Liver (tissue), 3 donors: ENCODE measurements at regions not wholly inside any gene's neighbourhood (a gene's known extent, or its start where the extent isn't known, plus 50 kb on each side); places are given as distances from the start of the nearest gene placed in this dataset.

Source experiments
- ATF3 ChIP-seq: IDR thresholded peaks from 2 replicates; pipeline ENCODE4 v1.6.1; 2016; ENCODE audit warnings: antibody characterized with exemption
- CTCF ChIP-seq: fragments of 150-350 bp; IDR thresholded peaks from 2 replicates; pipeline ENCODE4 v1.5.1; 2017; ENCODE audit warnings: improper control_type of control experiment, low read depth, low read length; ENCODE audit not compliant: missing input control
- FOXA2 ChIP-seq: IDR thresholded peaks from 2 replicates; pipeline ENCODE4 v1.6.1; 2016; ENCODE audit warnings: antibody characterized with exemption
- GABPA ChIP-seq, 2 donors: IDR thresholded peaks in 1 of 2; conservative IDR thresholded peaks in 1 of 2; 2 replicates each; pipeline ENCODE4 v1.6.1; 2016; ENCODE audit warnings: antibody characterized with exemption in 2 of 2, mild to moderate bottlenecking in 1 of 2, moderate library complexity in 1 of 2
- HNF4G ChIP-seq: IDR thresholded peaks from 2 replicates; pipeline ENCODE4 v1.6.1; 2016; ENCODE audit warnings: antibody characterized with exemption
- JUND ChIP-seq, 2 donors: IDR thresholded peaks; 2 replicates each; pipeline ENCODE4 v1.6.1; 2016; ENCODE audit warnings: antibody characterized with exemption in 2 of 2
- RAD21 ChIP-seq, 2 donors: IDR thresholded peaks; 2 replicates each; pipeline ENCODE4 v1.6.1; 2016; ENCODE audit warnings: antibody characterized with exemption in 2 of 2, mild to moderate bottlenecking in 2 of 2
- REST ChIP-seq: IDR thresholded peaks from 2 replicates; pipeline ENCODE4 v1.6.1; 2016; ENCODE audit warnings: antibody characterized with exemption, mild to moderate bottlenecking
- SP1 ChIP-seq: IDR thresholded peaks from 2 replicates; pipeline ENCODE4 v1.6.1; 2018; ENCODE audit warnings: antibody characterized with exemption, mild to moderate bottlenecking
- TAF1 ChIP-seq: conservative IDR thresholded peaks from 2 replicates; pipeline ENCODE4 v1.6.1; 2016; ENCODE audit warnings: antibody characterized with exemption, mild to moderate bottlenecking
- YY1 ChIP-seq: IDR thresholded peaks from 2 replicates; pipeline ENCODE4 v1.6.1; 2016; ENCODE audit warnings: antibody characterized with exemption, mild to moderate bottlenecking
- ZBTB33 ChIP-seq: IDR thresholded peaks from 2 replicates; pipeline ENCODE4 v1.6.1; 2016; ENCODE audit warnings: antibody characterized with exemption
- TF ChIP-seq, protein P1 (sequence below): IDR thresholded peaks from 2 replicates; pipeline ENCODE4 v1.6.1; 2016; ENCODE audit warnings: antibody characterized with exemption
- donor health status: healthy.
- donor health status: healthy.

- TF ChIP-seq GABPA (IDR thresholded peaks at IDR 0.05 in 1 of 2, conservative IDR thresholded peaks at IDR 0.05 in 1 of 2) (no peak), CTCF (no peak), REST (no peak), SP1 (no peak), YY1 (no peak), RAD21 (IDR thresholded peaks at IDR 0.05) (no peak), ATF3 (no peak), HNF4G (no peak), TAF1 (no peak), FOXA2 (no peak), JUND (IDR thresholded peaks at IDR 0.05) (no peak), ZBTB33 (no peak)
- TF ChIP-seq, protein P1, sequence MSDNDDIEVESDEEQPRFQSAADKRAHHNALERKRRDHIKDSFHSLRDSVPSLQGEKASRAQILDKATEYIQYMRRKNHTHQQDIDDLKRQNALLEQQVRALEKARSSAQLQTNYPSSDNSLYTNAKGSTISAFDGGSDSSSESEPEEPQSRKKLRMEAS, result no peak
Observed at GRCh38 chr10:78260680-78261079, 227.0 kb downstream of the RPS24 start.
